Liver (tissue), 8 donors: ENCODE measurements at regions not wholly inside any gene's neighbourhood (a gene's known extent, or its start where the extent isn't known, plus 50 kb on each side); places are given as distances from the start of the nearest gene placed in this dataset.

Experiments
- DNase-seq: peaks from one replicate; pipeline ENCODE4 v3.0.0-alpha.2; 2017; ENCODE audit warnings: low spot score
- H3K27ac ChIP-seq, 2 donors: one replicate each; pipeline ENCODE4 v1.7.0; 2013; ENCODE audit warnings: inconsistent platforms in 2 of 2, low read length in 2 of 2, control low read depth in 1 of 2, low read depth in 1 of 2, mild to moderate bottlenecking in 1 of 2
- H3K27me3 ChIP-seq, 4 donors: one replicate each; pipeline versions ENCODE4 v1.6.1 to v1.7.0; 2013; ENCODE audit warnings: low read length in 3 of 4, inconsistent platforms in 1 of 4, mild to moderate bottlenecking in 1 of 4, moderate library complexity in 1 of 4; ENCODE audit not compliant: control insufficient read depth in 4 of 4, insufficient read depth in 4 of 4
- H3K36me3 ChIP-seq, 4 donors: one replicate each; pipeline versions ENCODE4 v1.6.1 to v1.7.0; 2013; ENCODE audit warnings: low read length in 3 of 4, mild to moderate bottlenecking in 3 of 4, low read depth in 1 of 4, moderate library complexity in 1 of 4; ENCODE audit not compliant: control insufficient read depth in 4 of 4, insufficient read depth in 3 of 4
- H3K4me1 ChIP-seq, 4 donors: one replicate each; pipeline versions ENCODE4 v1.6.1 to v1.7.0; 2013; ENCODE audit warnings: low read length in 3 of 4, mild to moderate bottlenecking in 3 of 4, moderate library complexity in 1 of 4; ENCODE audit not compliant: control insufficient read depth in 4 of 4, insufficient read depth in 4 of 4
- H3K4me3 ChIP-seq, 3 donors: one replicate each; pipeline versions ENCODE4 v1.6.1 to v1.7.0; 2013; ENCODE audit warnings: low read length in 3 of 3, control low read depth in 1 of 3, low read depth in 1 of 3, mild to moderate bottlenecking in 1 of 3
- H3K9ac ChIP-seq, 2 donors: one replicate each; pipeline ENCODE4 v1.7.0; 2013; ENCODE audit warnings: low read length in 2 of 2, mild to moderate bottlenecking in 2 of 2, moderate library complexity in 2 of 2, control low read depth in 1 of 2, low read depth in 1 of 2
- H3K9me3 ChIP-seq, 4 donors: one replicate each; pipeline versions ENCODE4 v1.6.1 to v1.7.0; 2013; ENCODE audit warnings: low read length in 3 of 4; ENCODE audit not compliant: control insufficient read depth in 4 of 4
- FOXA1 ChIP-seq: IDR thresholded peaks from 2 replicates; pipeline ENCODE4 v1.6.1; 2016; ENCODE audit warnings: antibody characterized with exemption
- FOXA2 ChIP-seq: IDR thresholded peaks from 2 replicates; pipeline ENCODE4 v1.6.1; 2016; ENCODE audit warnings: antibody characterized with exemption
- GABPA ChIP-seq, 2 donors: IDR thresholded peaks in 1 of 2; conservative IDR thresholded peaks in 1 of 2; 2 replicates each; pipeline ENCODE4 v1.6.1; 2016; ENCODE audit warnings: antibody characterized with exemption in 2 of 2, mild to moderate bottlenecking in 1 of 2, moderate library complexity in 1 of 2
- HNF4A ChIP-seq, 2 donors: conservative IDR thresholded peaks; 2 replicates each; pipeline ENCODE4 v1.6.1; 2016; ENCODE audit warnings: antibody characterized with exemption in 2 of 2, mild to moderate bottlenecking in 2 of 2
- HNF4G ChIP-seq: IDR thresholded peaks from 2 replicates; pipeline ENCODE4 v1.6.1; 2016; ENCODE audit warnings: antibody characterized with exemption
- JUND ChIP-seq, 2 donors: IDR thresholded peaks; 2 replicates each; pipeline ENCODE4 v1.6.1; 2016; ENCODE audit warnings: antibody characterized with exemption in 2 of 2
- NR2F2 ChIP-seq: IDR thresholded peaks from 2 replicates; pipeline ENCODE4 v1.6.1; 2016; ENCODE audit warnings: antibody characterized with exemption
- RAD21 ChIP-seq, 2 donors: IDR thresholded peaks; 2 replicates each; pipeline ENCODE4 v1.6.1; 2016; ENCODE audit warnings: antibody characterized with exemption in 2 of 2, mild to moderate bottlenecking in 2 of 2
- RXRA ChIP-seq, 2 donors: IDR thresholded peaks; 2 replicates each; pipeline ENCODE4 v1.6.1; 2017 to 2018; ENCODE audit warnings: antibody characterized with exemption in 2 of 2, mild to moderate bottlenecking in 1 of 2
- WGBS: extraction: QIAGEN DNeasy Blood & Tissue Kit; methylation state at CpG from one replicate; pipeline ENCODE4 v1.1.7; 2013; 5-methylcytosine and 5-hydroxymethylcytosine counted together
- TF ChIP-seq, protein P1 (sequence below): fragments of 150-350 bp; IDR thresholded peaks from 2 replicates; pipeline ENCODE4 v1.5.1; 2017; ENCODE audit warnings: improper control_type of control experiment, low read depth, low read length; ENCODE audit not compliant: missing input control
- TF ChIP-seq, protein P2 (sequence below): IDR thresholded peaks from 2 replicates; pipeline ENCODE4 v1.6.1; 2016; ENCODE audit warnings: antibody characterized with exemption, mild to moderate bottlenecking
- TF ChIP-seq, protein P3 (sequence below): IDR thresholded peaks from 2 replicates; pipeline ENCODE4 v1.6.1; 2016; ENCODE audit warnings: antibody characterized with exemption
- donor health status: healthy.
- donor health status: healthy.
- donor health status: healthy.
- donor health status: healthy.
- donor health status: healthy.

DNA sequence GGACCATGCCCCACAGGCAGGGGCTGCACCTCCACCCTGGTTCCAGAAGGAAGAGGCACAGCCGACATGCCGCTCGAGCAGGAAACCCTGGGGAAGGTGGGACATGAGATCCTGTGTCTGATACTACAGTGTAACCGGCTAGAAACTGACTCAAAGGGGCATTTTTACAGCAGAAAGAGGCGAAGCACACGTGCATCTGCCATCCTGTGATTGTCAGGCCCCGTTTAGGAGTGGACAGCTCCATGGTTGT is 62.7 kb downstream of the SIK1 start:
- no peak for DNase-seq
- no peak overlapping the region for H3K27ac ChIP-seq

DNA sequence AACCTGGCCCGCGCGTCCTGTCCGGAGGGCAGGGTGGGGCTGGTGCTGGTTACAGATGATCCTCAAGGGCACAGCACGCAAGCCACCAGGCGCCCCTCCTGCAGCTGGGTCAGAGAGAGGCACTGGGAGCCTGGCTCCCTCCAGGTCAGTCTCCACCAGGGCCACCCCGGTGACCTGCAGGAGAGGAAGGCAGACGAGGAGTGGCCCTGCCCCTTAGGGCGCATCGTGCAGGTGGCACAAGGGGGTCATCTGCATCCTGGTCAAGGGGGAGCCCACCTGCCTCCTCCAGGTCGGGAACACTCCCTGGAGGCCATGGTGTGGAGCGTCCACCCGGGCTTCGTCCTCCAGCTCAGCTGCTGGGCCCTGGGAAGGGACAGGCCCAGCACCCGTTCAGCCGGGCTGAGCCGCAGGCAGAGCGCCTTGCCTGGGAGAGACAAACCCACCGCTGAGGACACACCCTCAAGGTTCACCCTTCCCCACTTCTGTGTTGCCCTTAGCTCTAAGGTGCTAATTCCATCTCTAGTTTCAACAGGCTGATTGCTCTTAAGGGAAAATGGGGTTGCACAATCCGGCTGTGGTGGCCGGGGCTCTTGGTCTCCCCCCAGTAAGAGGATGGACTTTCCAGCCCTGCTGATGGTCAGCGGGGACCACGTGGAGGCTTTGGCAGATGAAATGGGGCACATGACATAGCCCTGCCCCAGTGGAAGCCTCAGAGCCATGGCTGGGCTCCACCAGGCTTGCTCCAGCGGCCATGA is 63.2 kb downstream of the SIK1 start:
- Histone ChIP-seq H3K36me3 (no peaks in the 10 kb centered on the region), H3K27me3 (no peaks in the 10 kb centered on the region), H3K4me3 (no peak overlapping the region), H3K9ac (no peak overlapping the region), H3K9me3 (no peaks in the 10 kb centered on the region), H3K4me1 (no peaks in the 10 kb centered on the region), H3K27ac (peak overlapping the region; percentile 74 to 79)
- TF ChIP-seq, protein P1, sequence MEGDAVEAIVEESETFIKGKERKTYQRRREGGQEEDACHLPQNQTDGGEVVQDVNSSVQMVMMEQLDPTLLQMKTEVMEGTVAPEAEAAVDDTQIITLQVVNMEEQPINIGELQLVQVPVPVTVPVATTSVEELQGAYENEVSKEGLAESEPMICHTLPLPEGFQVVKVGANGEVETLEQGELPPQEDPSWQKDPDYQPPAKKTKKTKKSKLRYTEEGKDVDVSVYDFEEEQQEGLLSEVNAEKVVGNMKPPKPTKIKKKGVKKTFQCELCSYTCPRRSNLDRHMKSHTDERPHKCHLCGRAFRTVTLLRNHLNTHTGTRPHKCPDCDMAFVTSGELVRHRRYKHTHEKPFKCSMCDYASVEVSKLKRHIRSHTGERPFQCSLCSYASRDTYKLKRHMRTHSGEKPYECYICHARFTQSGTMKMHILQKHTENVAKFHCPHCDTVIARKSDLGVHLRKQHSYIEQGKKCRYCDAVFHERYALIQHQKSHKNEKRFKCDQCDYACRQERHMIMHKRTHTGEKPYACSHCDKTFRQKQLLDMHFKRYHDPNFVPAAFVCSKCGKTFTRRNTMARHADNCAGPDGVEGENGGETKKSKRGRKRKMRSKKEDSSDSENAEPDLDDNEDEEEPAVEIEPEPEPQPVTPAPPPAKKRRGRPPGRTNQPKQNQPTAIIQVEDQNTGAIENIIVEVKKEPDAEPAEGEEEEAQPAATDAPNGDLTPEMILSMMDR = no peak
- no peak for TF ChIP-seq FOXA1
- TF ChIP-seq NR2F2 = no peak
- no peak for TF ChIP-seq RXRA (IDR thresholded peaks at IDR 0.05)
- 91% methylated on average over 24 of the region's 24 CpGs for WGBS
- DNase-seq = no peak

More for the DNA sequence above, 62.7 kb downstream of the SIK1 start:
- 93% methylated on average over 7 of the region's 7 CpGs for WGBS
- H3K9ac ChIP-seq = no peak overlapping the region
- H3K9me3 ChIP-seq = no peaks in the 10 kb centered on the region
- no peaks in the 10 kb centered on the region for H3K27me3 ChIP-seq
- no peaks in the 10 kb centered on the region for H3K36me3 ChIP-seq
- TF ChIP-seq FOXA2 (no peak), HNF4G (no peak), JUND (IDR thresholded peaks at IDR 0.05) (no peak), RAD21 (IDR thresholded peaks at IDR 0.05) (no peak), HNF4A (conservative IDR thresholded peaks at IDR 0.05) (no peak), GABPA (IDR thresholded peaks at IDR 0.05 in 1 of 2, conservative IDR thresholded peaks at IDR 0.05 in 1 of 2) (no peak)
- TF ChIP-seq, protein P2, sequence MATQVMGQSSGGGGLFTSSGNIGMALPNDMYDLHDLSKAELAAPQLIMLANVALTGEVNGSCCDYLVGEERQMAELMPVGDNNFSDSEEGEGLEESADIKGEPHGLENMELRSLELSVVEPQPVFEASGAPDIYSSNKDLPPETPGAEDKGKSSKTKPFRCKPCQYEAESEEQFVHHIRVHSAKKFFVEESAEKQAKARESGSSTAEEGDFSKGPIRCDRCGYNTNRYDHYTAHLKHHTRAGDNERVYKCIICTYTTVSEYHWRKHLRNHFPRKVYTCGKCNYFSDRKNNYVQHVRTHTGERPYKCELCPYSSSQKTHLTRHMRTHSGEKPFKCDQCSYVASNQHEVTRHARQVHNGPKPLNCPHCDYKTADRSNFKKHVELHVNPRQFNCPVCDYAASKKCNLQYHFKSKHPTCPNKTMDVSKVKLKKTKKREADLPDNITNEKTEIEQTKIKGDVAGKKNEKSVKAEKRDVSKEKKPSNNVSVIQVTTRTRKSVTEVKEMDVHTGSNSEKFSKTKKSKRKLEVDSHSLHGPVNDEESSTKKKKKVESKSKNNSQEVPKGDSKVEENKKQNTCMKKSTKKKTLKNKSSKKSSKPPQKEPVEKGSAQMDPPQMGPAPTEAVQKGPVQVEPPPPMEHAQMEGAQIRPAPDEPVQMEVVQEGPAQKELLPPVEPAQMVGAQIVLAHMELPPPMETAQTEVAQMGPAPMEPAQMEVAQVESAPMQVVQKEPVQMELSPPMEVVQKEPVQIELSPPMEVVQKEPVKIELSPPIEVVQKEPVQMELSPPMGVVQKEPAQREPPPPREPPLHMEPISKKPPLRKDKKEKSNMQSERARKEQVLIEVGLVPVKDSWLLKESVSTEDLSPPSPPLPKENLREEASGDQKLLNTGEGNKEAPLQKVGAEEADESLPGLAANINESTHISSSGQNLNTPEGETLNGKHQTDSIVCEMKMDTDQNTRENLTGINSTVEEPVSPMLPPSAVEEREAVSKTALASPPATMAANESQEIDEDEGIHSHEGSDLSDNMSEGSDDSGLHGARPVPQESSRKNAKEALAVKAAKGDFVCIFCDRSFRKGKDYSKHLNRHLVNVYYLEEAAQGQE = no peak
- TF ChIP-seq, protein P3, sequence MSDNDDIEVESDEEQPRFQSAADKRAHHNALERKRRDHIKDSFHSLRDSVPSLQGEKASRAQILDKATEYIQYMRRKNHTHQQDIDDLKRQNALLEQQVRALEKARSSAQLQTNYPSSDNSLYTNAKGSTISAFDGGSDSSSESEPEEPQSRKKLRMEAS = no peak
- TF ChIP-seq, protein P1 = no peak
- H3K4me1 ChIP-seq = no peaks in the 10 kb centered on the region
- no peak overlapping the region for H3K4me3 ChIP-seq
